Common myeloid progenitor, CD34-positive (primary cell): ENCODE measurements at regions not wholly inside any gene's neighbourhood (a gene's known extent, or its start where the extent isn't known, plus 50 kb on each side); places are given as distances from the start of the nearest gene placed in this dataset.

Experiments
- CTCF ChIA-PET: fragments of 350-600 bp; sonication (Branson Sonifier 250); formaldehyde crosslinking; loops from one replicate; lab custom pipeline; 2021; ENCODE audit warnings: antibody characterized with exemption; lab: Charles Lee
- POLR2A ChIA-PET: fragments of 350-600 bp; sonication (Branson Sonifier 250); formaldehyde crosslinking; loops from one replicate; lab custom pipeline; 2021; ENCODE audit warnings: antibody characterized with exemption; lab: Charles Lee
- DNase-seq, 3 donors: peaks; one replicate each; pipeline versions ENCODE4 v3.0.0 to v3.0.0-alpha.2; 2013
- H3K27ac ChIP-seq, 2 experiments: 1 replicate in 1 of 2; 2 replicates in 1 of 2; pipeline ENCODE4 v1.7.0; 2013; ENCODE audit warnings: inconsistent platforms in 2 of 2, low read length in 2 of 2, mild to moderate bottlenecking in 2 of 2, low read depth in 1 of 2, moderate library complexity in 1 of 2; ENCODE audit not compliant: severe bottlenecking in 2 of 2, insufficient read depth in 1 of 2, poor library complexity in 1 of 2
- H3K27me3 ChIP-seq, 5 experiments: replicated peaks in 2 of 5; 1 replicate in 3 of 5; 2 replicates in 2 of 5; pipeline versions ENCODE4 v1.6.1 to v1.7.0; 2013; ENCODE audit warnings: low read length in 4 of 5, mild to moderate bottlenecking in 2 of 5, moderate library complexity in 2 of 5, inconsistent platforms in 1 of 5; ENCODE audit not compliant: insufficient read depth in 5 of 5, control insufficient read depth in 4 of 5
- H3K36me3 ChIP-seq, 4 experiments: 1 replicate in 2 of 4; 2 replicates in 2 of 4; pipeline versions ENCODE4 v1.6.1 to v1.7.0; 2013; ENCODE audit warnings: low read length in 3 of 4, control low read depth in 1 of 4, mild to moderate bottlenecking in 1 of 4; ENCODE audit not compliant: control insufficient read depth in 4 of 4, insufficient read depth in 4 of 4
- H3K4me1 ChIP-seq, 4 experiments: 1 replicate in 3 of 4; 2 replicates in 1 of 4; pipeline versions ENCODE4 v1.6.1 to v1.7.1; 2013; ENCODE audit warnings: low read length in 3 of 4, mild to moderate bottlenecking in 3 of 4, control low read depth in 1 of 4, inconsistent platforms in 1 of 4, moderate library complexity in 1 of 4; ENCODE audit not compliant: control insufficient read depth in 4 of 4, insufficient read depth in 4 of 4; ENCODE audit errors: control extremely low read depth in 1 of 4
- H3K4me3 ChIP-seq, 7 experiments: 1 replicate in 4 of 7; 2 replicates in 3 of 7; pipeline versions ENCODE4 v1.5.1 to v1.7.0; 2013; ENCODE audit warnings: mild to moderate bottlenecking in 7 of 7, low read length in 6 of 7, moderate library complexity in 6 of 7, inconsistent platforms in 2 of 7, low read depth in 2 of 7, control low read depth in 1 of 7; ENCODE audit not compliant: insufficient read depth in 4 of 7, control insufficient read depth in 1 of 7; ENCODE audit errors: extremely low read depth in 1 of 7
- H3K9me3 ChIP-seq, 5 experiments: 1 replicate in 4 of 5; 2 replicates in 1 of 5; pipeline versions ENCODE4 v1.6.1 to v1.7.1; 2013; ENCODE audit warnings: low read length in 4 of 5, mild to moderate bottlenecking in 2 of 5, inconsistent platforms in 1 of 5, low read depth in 1 of 5, moderate library complexity in 1 of 5; ENCODE audit not compliant: control insufficient read depth in 4 of 5, insufficient read depth in 2 of 5; ENCODE audit errors: control extremely low read depth in 1 of 5
- WGBS: methylation state at CpG from one replicate; pipeline ENCODE4 v1.1.5; 2013; ENCODE audit not compliant: insufficient coverage; 5-methylcytosine and 5-hydroxymethylcytosine counted together

GRCh38 chr7:20534543-20534942 lies 80.9 kb upstream of the ABCB5 start:
- Histone ChIP-seq H3K4me1 (no peaks in the 10 kb centered on the region), H3K4me3 (no peak overlapping the region), H3K27me3 (no peaks in the 10 kb centered on the region), H3K9me3 (peaks cover 0 to 2% (median 0%) of the 10 kb centered on the region in 5 experiments), H3K36me3 (no peaks in the 10 kb centered on the region), H3K27ac (no peak overlapping the region)
- ChIA-PET POLR2A (no interaction called here), CTCF (no interaction called here)
- no peak for DNase-seq

- no peak overlapping the region for H3K4me3 ChIP-seq
- H3K36me3 ChIP-seq, result no peaks in the 10 kb centered on the region
- ChIA-PET POLR2A (no interaction called here), CTCF (no interaction called here)
- WGBS, result 86% methylated on average over 3 of the region's 3 CpGs
- H3K27ac ChIP-seq, result no peak overlapping the region
- H3K9me3 ChIP-seq, result peaks cover 0 to 2% (median 0%) of the 10 kb centered on the region in 5 experiments
- H3K27me3 ChIP-seq, result no peaks in the 10 kb centered on the region
- no peak for DNase-seq
- no peaks in the 10 kb centered on the region for H3K4me1 ChIP-seq
Observed at GRCh38 chr7:20535541-20535940, 79.9 kb upstream of the ABCB5 start.

DNA sequence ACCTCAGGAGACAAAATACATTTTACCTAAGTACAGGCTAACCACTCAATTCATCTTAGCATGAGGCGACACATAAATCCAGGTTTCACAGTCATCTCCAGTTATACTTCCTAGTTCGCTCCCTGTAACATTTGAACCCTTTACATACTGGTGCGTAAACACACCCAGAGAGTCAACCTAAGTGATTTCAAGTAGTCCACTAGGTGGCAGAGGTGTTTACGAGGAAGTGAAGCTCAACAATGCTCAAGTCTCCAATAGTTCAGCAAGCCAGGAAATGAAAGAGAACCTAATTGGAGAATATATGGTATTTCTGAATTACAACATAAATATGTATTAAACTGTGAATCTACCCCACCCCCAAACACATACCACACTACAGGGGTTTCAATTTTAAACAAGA lies 76.3 kb upstream of the ABCB5 start:
- Histone ChIP-seq H3K4me3 (no peak overlapping the region), H3K27ac (no peak overlapping the region), H3K9me3 (peaks cover 0 to 2% (median 0%) of the 10 kb centered on the region in 5 experiments), H3K27me3 (no peaks in the 10 kb centered on the region), H3K36me3 (no peaks in the 10 kb centered on the region), H3K4me1 (peaks cover 3 to 10% (median 7%) of the 10 kb centered on the region in 4 experiments)
- peak in 2 of 3 donors; percentile 10 to 38 for DNase-seq
- CTCF ChIA-PET, result no interaction called here
- POLR2A ChIA-PET, result no interaction called here
- 100% methylated on average over 1 of the region's 4 CpGs for WGBS

GRCh38 chr7:20541608-20542349 lies 73.7 kb upstream of the ABCB5 start:
- peak overlapping the region in 1 of 7 experiments; percentile 24 for H3K4me3 ChIP-seq
- WGBS, result 0% methylated on average over 1 of the region's 6 CpGs
- no peak overlapping the region for H3K27ac ChIP-seq
- POLR2A ChIA-PET, result interaction anchor here (0.7 kb wide), 1 partner anchor 15 kb away, joined by 4 read pairs; no protein-coding TSS in a partner anchor
- no peaks in the 10 kb centered on the region for H3K9me3 ChIP-seq
- no peaks in the 10 kb centered on the region for H3K36me3 ChIP-seq
- DNase-seq, result peak in 2 of 3 donors; percentile 60 to 67
- H3K4me1 ChIP-seq, result peaks cover 3 to 12% (median 9%) of the 10 kb centered on the region in 4 experiments
- no peaks in the 10 kb centered on the region for H3K27me3 ChIP-seq
- CTCF ChIA-PET, result interaction anchor here (1.1 kb wide), 1 partner anchor 9 kb away, joined by 3 read pairs; no protein-coding TSS in a partner anchor

GRCh38 chr7:20542594-20542993 lies 72.9 kb upstream of the ABCB5 start:
- Histone ChIP-seq H3K4me1 (peaks cover 3 to 12% (median 9%) of the 10 kb centered on the region in 4 experiments), H3K36me3 (no peaks in the 10 kb centered on the region), H3K27me3 (no peaks in the 10 kb centered on the region), H3K4me3 (no peak overlapping the region), H3K27ac (no peak overlapping the region), H3K9me3 (no peaks in the 10 kb centered on the region)
- peak in 2 of 3 donors; percentile 42 to 49 for DNase-seq
- POLR2A ChIA-PET, result interaction anchor here (0.7 kb wide), 1 partner anchor 16 kb away, joined by 4 read pairs; no protein-coding TSS in a partner anchor
- WGBS, result no CpG with 5 or more reads among the region's 1 CpG
- CTCF ChIA-PET, result no interaction called here

DNA sequence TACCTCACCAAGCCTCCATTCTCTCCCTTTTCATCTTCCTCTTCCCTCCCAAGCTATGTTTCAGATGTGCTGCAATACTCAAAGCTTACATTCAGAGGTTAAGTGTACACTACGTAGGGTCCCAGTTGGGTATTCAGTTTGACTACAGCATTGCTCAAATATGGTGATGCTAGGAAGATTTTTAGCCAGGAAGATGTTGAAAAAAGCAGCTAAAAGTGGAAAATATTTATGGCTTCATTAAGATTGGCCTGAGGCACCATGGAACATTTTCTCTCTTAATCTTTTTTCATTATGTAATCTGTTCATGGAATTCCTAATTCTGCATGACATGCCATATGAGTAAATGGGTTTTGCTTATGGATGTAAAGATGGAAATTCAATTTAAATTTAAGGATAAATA lies 72.0 kb upstream of the ABCB5 start:
- no peak overlapping the region for H3K4me3 ChIP-seq
- peaks cover 3 to 12% (median 9%) of the 10 kb centered on the region in 4 experiments for H3K4me1 ChIP-seq
- no peaks in the 10 kb centered on the region for H3K9me3 ChIP-seq
- no peak overlapping the region for H3K27ac ChIP-seq
- CTCF ChIA-PET, result interaction anchor here (1.2 kb wide), 1 partner anchor 13 kb away, joined by 3 read pairs; no protein-coding TSS in a partner anchor
- no peaks in the 10 kb centered on the region for H3K27me3 ChIP-seq
- no peak for DNase-seq
- no peaks in the 10 kb centered on the region for H3K36me3 ChIP-seq
- POLR2A ChIA-PET, result no interaction called here
- WGBS, result 100% methylated on average over 1 of the region's 1 CpG

DNA sequence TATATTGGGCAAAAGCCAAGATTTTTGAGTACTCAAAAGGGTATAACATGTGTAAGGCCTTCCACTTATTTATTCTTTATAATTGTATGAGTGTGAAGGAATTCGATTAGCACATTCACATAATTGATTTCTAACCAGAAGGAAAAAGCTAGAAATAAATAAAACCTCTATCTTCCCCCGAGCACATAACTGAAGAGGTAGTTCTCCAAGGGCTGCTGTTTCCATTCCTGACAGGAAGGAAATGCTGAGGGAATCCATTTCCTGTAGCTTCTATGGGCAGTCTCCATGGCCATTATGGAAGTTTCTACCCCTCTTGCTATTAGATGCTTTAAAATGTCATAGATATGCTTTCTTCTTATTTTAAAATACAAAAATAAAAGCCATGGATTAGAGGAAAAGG lies 70.5 kb upstream of the ABCB5 start:
- Histone ChIP-seq H3K27ac (no peak overlapping the region), H3K4me1 (peaks cover 3 to 12% (median 9%) of the 10 kb centered on the region in 4 experiments), H3K36me3 (no peaks in the 10 kb centered on the region), H3K4me3 (no peak overlapping the region), H3K27me3 (no peaks in the 10 kb centered on the region), H3K9me3 (no peaks in the 10 kb centered on the region)
- no peak for DNase-seq
- WGBS, result no CpG with 5 or more reads among the region's 2 CpGs
- ChIA-PET CTCF (no interaction called here), POLR2A (no interaction called here)
